C4-2B (cell line): ENCODE measurements at regions not wholly inside any gene's neighbourhood (a gene's known extent, or its start where the extent isn't known, plus 50 kb on each side); places are given as distances from the start of the nearest gene placed in this dataset.
A peak's percentile ranks its signal among the peaks of the same experiment; 100 is the strongest.
"Not testable (repeated sequence)": the region's sequence is repeated elsewhere in the genome, so short reads cannot be mapped to it uniquely, and the experiment has no call there.

ENCODE experiments used
- H3K27ac ChIP-seq: fragments of 450-650 bp; 2 replicates; pipeline ENCODE4 v1.5.1; 2017
- ZFX ChIP-seq: fragments of 450-650 bp; IDR thresholded peaks from 2 replicates; pipeline ENCODE4 v1.6.1; 2017
- TF ChIP-seq, protein P1 (sequence below): fragments of 450-650 bp; conservative IDR thresholded peaks from 2 replicates; pipeline ENCODE4 v1.5.1; 2017; ENCODE audit warnings: mild to moderate bottlenecking

- no peak for TF ChIP-seq ZFX
- TF ChIP-seq, protein P1, sequence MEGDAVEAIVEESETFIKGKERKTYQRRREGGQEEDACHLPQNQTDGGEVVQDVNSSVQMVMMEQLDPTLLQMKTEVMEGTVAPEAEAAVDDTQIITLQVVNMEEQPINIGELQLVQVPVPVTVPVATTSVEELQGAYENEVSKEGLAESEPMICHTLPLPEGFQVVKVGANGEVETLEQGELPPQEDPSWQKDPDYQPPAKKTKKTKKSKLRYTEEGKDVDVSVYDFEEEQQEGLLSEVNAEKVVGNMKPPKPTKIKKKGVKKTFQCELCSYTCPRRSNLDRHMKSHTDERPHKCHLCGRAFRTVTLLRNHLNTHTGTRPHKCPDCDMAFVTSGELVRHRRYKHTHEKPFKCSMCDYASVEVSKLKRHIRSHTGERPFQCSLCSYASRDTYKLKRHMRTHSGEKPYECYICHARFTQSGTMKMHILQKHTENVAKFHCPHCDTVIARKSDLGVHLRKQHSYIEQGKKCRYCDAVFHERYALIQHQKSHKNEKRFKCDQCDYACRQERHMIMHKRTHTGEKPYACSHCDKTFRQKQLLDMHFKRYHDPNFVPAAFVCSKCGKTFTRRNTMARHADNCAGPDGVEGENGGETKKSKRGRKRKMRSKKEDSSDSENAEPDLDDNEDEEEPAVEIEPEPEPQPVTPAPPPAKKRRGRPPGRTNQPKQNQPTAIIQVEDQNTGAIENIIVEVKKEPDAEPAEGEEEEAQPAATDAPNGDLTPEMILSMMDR: no peak
- H3K27ac ChIP-seq: no peak overlapping the region
Observed at GRCh38 chr1:171397851-171398469, 84.0 kb downstream of the FMO4 start.

DNA sequence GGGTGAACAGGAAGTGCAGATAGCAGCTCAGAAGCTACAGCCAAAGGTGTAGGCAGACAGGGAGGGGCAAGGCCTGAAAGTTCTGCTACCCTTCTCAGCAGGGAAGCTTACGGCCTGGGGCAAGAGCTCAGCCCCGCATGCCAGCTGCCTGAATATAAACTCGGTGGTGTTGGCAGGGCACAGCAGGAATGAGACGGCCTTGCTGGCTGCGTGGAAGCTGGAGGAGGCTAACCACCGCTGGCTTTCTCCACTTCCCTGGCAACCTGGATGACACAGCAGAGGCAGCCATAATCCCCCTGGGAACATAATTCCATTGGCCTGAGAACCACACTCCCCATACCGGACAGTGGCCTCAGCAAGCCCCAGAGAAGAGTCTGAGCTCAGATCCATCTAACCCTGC is 81.9 kb upstream of the PRRC2C start:
- TF ChIP-seq, protein P1: no peak
- TF ChIP-seq ZFX: no peak

DNA sequence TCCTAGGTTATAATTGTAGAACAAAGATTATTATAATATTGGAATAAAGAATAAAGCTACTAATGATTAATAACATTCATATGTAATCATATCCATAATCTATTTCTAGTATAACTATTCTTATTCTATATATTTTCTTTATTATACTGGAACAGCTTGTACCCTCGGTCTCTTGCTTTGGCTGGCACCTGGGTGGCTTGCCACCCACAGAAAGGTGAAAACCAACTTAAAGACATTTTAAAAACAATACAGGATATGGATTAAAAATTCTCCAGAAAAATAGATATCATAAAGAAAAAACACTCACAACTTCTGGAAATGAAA is 80.0 kb upstream of the PRRC2C start:
- H3K27ac ChIP-seq: no peak overlapping the region
- TF ChIP-seq, protein P1: peak; percentile 58
- no peak for TF ChIP-seq ZFX

More for the DNA sequence above, 81.9 kb upstream of the PRRC2C start:
- peak overlapping the region; percentile 19; the same call in 1 of the 2 replicates for H3K27ac ChIP-seq

- not testable (repeated sequence) for H3K27ac ChIP-seq
Observed at GRCh38 chr1:171413557-171413956, 71.8 kb upstream of the PRRC2C start.

- no peak for TF ChIP-seq ZFX
- TF ChIP-seq, protein P1: no peak
- H3K27ac ChIP-seq: no peak overlapping the region
Observed at GRCh38 chr1:171418546-171418945, 66.8 kb upstream of the PRRC2C start.

- no peak for TF ChIP-seq ZFX
- TF ChIP-seq, protein P1: no peak
- no peak overlapping the region for H3K27ac ChIP-seq
Observed at GRCh38 chr1:171420810-171421209, 64.5 kb upstream of the PRRC2C start.

GRCh38 chr1:171421413-171422020 is 63.8 kb upstream of the PRRC2C start:
- peak overlapping the region; percentile 42; the same call in 1 of the 2 replicates for H3K27ac ChIP-seq
- TF ChIP-seq ZFX: no peak
- TF ChIP-seq, protein P1: no peak

DNA sequence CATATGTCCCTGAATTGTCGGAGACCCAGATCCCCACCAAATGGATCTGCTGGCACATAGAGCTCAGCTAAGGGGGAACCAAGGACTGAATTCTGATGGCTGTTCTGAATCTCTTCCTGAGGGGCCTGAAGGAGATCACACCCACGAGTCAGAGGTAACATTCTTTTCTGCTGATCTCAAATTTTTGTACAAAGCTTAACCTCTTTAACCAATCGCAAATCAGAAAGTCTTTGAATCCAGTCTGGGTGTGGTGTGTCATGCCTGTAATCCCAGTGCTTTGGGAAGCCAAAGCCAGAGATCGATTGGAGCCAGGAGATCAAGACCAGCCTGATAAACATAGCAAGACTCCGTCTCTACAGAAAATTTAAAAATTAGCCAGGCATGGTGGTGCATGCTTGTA is 62.8 kb upstream of the PRRC2C start:
- TF ChIP-seq, protein P1: no peak
- no peak for TF ChIP-seq ZFX
- H3K27ac ChIP-seq: no peak overlapping the region
